GM08714 (cell line): ENCODE measurements at regions not wholly inside any gene's neighbourhood (a gene's known extent, or its start where the extent isn't known, plus 50 kb on each side); places are given as distances from the start of the nearest gene placed in this dataset.
"Not testable (repeated sequence)": the region's sequence is repeated elsewhere in the genome, so short reads cannot be mapped to it uniquely, and the experiment has no call there.

Source experiments
- H3K4me3 ChIP-seq: fragments of 200-500 bp; sonication (Bioruptor generic); 2 replicates; pipeline ENCODE4 v1.5.1; 2014; ENCODE audit warnings: mild to moderate bottlenecking, low read length, inconsistent platforms
- ZNF274 ChIP-seq: IDR thresholded peaks from 2 replicates; pipeline ENCODE4 v1.6.1; 2012; ENCODE audit warnings: mild to moderate bottlenecking, low read depth, low read length

DNA sequence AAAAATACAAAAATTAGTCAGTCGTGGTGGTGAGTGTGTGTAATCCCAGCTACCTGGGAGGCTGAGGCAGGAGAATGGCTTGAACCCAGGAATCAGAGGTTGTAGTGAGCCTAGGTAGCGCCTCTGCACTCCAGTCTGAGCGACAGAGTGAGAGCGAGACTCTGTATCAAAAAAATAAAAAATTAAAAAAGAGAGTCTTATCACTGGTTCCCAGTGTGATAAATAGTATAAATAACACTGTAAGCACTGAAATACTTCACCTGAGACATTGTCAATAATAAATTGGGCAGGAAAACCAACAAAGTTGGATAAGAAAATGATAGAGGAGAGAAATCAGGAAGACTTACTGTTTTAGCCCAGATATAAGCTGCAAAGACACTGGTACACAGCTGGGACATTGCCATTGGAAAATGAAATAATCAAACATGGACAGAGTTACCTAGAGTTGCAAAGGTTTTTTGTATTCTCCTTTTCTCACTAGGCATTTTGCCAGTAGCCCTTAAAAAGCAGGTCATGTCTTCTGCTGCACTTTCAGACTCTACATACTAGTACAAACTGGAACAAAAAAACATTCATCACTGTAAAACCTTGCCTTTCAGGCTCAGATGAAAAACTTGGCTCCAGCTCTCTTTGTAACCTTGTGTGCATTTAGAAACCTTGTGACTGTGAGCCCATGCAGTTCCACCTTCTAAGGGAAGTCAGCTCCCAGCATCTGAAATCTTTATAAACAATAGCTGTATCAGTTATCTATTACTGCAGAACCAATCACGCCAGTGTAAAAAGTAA is 55.0 kb upstream of the PPP1R2C start:
- no peak for TF ChIP-seq ZNF274
- H3K4me3 ChIP-seq = no peak overlapping the region

DNA sequence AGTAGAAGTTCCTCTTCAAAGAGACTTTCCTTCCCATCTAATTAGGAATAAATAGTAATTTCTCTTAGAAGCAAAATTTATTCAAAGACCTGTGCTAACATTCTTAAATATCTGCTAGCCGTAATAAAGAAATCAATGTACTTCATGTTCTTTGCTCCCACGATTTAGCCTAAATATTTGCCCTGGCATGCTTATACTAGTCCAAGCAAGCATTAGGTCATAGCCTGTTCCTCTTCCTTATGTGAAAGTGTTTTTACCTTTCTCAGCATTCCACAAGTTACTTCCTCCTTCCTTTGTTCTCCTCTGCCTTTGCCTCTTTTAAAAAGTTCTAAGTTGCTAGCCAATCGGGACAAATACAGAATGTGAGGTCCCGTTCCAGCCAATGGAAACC is 55.6 kb upstream of the PPP1R2C start:
- H3K4me3 ChIP-seq = not testable (repeated sequence)

DNA sequence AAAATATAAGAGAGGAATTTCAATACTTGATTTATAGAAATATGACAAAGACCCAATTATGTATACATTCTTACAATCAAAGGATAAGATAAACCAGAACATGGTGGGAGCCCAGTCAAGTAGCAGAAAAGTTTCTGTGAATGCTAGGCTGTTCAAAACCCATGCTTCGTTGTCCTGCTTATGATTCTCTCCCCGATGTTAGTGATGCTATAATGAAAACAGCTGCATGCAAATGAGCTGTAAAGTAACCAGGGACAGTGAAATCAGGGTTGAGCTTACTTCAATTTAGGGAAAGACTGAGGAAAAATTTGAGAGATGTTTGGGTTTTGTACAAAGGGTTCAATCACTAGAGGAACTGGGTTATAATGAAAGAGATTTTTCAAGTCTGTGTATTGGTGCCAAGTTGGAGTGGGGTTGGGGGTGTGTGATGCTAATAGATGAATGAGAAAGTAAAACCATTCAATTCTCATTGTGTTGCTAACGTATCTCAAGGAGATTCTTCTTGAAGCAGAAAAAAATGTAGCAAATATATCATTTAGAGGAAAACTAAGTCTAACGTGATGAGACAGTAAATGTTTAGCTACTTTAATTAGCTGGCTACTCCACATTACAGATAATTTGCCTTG is 59.3 kb upstream of the PPP1R2C start:
- no peak overlapping the region for H3K4me3 ChIP-seq
- no peak for TF ChIP-seq ZNF274

DNA sequence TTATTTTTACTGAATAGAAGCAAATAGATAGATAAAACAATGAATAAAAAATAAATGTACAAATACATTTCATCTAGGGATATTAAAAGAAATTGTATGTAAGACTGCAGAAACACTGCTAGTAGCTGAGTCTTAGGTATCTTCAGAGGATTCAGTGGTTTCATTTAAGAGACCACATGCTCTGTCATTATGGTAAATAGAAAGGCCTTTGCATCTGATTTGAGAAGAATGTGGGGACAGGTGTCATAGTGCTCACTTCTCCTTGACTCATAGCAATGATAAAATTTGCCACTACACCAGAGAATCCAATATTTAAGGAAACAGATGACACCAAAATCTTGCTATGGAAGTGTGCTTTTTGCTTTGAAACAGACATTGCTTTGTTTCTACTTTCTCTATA is 59.8 kb upstream of the PPP1R2C start:
- TF ChIP-seq ZNF274 = no peak
- H3K4me3 ChIP-seq = no peak overlapping the region

DNA sequence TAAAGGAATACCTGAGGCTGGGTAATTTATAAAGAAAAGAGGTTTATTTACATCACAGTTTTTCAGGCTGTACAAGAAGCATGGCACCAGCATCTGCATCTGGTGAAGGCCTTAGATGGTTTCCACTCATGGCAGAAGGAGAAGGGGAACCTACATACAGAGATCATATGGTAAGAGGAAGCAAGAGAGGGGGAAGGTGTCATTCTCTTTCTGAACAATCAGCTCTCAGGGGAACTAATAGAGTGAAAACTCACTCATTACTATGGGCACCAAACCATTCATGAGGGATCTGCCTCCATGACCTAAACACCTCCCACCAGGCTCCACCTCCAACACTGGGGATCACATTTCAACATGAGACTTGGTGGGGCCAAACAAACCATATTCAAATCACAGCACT is 61.7 kb upstream of the PPP1R2C start:
- TF ChIP-seq ZNF274 = no peak
- no peak overlapping the region for H3K4me3 ChIP-seq

DNA sequence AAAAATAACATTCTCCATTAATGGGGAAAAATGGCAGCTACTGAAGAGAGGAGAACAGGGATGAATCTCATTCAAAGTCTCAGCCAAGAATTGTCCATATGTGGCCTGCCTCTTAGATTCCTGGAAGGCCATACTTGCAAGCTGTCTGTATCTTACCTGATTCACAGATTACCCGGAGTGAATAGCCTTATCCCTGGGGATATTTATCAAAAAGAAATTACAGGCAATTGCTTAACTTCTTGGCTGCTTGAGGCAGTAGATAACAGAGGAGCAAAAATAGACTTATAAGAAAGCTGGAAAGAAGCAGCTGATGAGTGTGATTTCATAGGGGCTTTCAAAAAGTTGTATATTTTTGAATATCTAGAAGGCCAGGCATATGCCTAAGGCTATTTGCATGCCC is 68.8 kb upstream of the PPP1R2C start:
- no peak overlapping the region for H3K4me3 ChIP-seq
- no peak for TF ChIP-seq ZNF274

DNA sequence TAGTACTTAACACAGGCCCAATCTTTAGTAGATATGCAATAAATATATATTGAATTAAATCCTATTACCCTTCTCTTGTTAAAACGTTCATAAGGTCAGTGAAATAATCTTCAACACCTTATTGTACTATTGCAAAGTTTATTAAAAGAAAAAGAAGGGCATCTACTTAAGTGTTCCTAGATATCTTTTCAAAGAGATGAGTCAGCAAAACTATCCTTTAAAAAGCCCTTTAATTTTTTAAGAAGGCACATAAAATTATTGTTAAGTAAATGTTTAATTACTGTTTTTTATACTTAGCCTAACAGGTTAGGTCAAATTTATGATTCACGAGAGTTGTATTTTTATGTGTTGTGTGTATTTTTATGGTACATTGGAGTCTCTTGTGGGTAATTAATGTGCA is 77.3 kb upstream of the PPP1R2C start:
- TF ChIP-seq ZNF274 = no peak
- no peak overlapping the region for H3K4me3 ChIP-seq

DNA sequence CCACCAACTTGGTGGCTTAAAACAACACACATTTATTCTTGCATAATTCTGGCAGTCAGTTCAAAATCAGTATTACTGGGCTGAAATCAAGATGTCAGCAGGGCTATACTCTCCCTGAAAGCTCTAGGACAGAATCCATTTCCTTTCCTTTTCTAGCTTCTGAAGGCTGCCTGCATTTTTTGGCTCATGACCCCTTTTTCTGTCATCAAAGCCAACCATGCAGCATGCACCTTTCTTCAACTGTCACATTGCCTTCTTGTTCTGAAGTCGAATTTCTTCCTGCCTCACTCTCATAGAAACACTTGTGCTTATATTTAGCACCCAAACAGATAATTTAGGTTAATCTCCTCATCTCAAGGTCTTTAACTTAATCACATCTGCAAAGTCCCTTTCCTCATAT is 79.8 kb upstream of the PPP1R2C start:
- no peak for TF ChIP-seq ZNF274
- no peak overlapping the region for H3K4me3 ChIP-seq

DNA sequence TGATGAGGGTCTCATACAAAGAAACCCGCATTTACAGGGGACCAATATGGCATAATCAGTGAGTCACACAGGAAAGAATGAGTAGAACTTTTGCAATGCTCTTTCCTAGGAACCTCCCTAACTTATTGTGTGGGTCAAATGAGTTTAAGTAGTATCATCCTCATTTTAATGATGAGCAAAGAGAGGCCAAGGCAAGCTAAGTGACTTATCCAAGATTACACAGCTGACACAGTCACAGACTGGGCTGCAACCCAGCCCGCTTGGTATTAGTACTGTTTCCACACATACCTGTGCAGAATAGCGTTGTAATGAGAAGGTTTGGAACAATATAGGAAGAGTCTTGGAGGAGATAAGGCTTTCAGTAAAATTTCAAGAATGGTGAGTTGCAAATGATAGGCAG is 91.0 kb upstream of the PPP1R2C start:
- no peak overlapping the region for H3K4me3 ChIP-seq
- TF ChIP-seq ZNF274 = no peak

DNA sequence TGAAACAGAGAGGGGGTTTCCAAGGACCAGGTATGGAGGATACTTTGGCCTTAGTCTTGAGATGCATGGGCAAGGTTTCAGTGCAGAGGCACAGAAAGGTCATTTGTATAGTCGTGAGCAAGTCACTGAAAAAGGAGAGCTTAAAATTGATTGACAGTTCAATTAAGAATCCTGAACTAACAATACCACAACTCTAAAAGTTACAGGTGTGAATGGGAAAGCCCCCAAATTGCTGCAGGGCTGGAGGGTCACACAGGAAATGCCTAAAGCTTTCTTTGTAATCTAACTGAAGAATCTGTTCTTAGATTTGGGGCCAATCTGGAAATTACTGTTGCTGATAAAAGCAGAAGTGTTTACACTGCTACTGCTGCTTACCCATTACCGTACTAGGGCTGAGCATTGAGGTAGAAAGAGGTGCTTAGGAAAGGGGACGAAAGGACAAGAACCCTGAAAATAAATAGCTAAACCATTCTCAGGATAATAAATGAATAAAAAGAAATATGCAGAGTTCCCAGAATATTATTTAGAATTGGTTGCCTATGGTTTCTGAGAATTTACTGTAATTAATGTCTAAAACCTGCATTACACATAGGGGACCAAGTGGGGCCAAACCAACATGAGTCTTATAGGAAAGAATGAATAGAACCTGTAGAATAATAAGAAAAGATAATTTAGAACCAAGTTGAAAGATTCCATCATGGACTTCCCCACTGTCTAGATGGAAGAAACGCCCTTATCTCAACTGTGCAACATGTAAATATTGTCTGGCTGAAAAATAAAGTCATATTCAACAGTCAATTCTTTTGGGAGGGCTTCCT is 91.9 kb upstream of the PPP1R2C start:
- H3K4me3 ChIP-seq = no peak overlapping the region
- TF ChIP-seq ZNF274 = no peak

DNA sequence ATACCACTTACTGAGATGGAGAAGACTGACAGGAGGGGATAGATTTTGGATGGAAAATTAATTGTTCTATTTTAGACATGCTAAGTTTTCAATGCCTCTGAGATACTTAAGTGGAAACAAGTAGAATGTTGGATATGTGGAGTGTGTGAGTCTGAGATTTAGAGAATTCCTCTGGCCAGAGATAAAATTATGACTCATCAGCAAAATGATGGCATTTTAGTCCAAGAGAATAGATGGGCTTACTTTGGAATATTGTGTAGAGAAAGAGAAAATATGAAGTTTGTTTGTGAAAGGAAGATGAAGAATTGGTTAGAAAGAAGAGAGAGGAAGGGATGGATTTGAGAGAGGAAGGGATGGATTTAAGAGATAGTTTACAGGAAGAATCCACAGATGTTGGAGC is 108.6 kb upstream of the PPP1R2C start:
- no peak overlapping the region for H3K4me3 ChIP-seq
- no peak for TF ChIP-seq ZNF274

DNA sequence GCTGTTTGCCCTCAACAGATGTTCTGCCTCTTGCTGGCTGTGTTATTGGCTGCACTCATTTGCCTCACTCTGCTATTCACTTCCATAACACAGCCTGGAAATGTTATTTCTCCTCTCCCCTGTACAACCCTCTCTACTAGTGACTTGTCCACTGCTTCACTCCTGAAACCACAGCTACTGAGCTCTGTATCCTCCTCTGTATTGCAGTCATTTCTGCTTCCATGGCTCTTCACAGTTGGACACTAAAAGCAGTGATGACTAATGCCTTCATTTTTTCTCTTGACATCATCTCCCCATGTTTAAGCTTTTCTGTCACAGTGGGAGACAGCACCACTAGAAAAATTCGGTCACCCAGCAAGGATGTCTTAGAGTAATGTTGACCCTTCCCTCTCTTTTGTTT is 123.0 kb upstream of the PPP1R2C start:
- H3K4me3 ChIP-seq = no peak overlapping the region
- TF ChIP-seq ZNF274 = no peak

DNA sequence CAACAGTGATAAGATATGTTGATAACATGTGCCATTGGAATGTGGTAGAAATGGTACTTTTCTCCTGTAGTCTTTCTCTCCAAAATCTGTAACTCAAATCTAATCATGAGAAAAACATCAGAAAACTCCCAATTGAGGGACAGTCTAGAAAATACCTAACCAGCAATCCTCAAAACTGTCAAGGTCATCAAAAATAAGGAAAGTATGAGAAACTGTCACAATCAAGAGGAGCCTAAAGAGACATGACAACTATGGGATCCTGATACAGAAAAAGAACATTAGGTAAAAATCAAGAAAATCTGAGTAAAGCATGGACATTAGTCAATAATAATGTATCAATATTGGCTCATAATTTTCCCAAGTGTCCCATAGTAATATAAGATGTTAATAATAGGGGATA is 124.5 kb upstream of the PPP1R2C start:
- no peak overlapping the region for H3K4me3 ChIP-seq
- TF ChIP-seq ZNF274 = no peak

DNA sequence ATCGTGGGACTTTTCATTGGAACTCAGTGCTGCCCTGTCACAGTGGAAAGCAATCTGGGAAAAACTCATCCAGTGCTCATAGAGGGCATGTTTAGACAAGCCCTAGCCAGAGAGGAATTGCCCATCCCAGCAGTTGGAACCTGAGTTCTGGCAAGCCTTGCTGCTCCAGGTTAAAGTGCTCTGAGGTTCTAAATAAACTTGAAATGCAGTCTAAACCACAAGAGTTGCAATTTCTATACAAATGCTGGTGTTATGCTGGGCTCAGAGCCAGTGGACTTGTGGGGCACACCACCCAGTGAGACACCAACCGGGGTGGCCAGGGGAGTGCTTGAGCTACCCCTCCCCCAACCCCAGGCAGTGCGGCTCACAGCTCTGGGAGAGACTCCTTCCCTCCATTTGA is 142.8 kb upstream of the PPP1R2C start:
- no peak overlapping the region for H3K4me3 ChIP-seq
- TF ChIP-seq ZNF274 = no peak

DNA sequence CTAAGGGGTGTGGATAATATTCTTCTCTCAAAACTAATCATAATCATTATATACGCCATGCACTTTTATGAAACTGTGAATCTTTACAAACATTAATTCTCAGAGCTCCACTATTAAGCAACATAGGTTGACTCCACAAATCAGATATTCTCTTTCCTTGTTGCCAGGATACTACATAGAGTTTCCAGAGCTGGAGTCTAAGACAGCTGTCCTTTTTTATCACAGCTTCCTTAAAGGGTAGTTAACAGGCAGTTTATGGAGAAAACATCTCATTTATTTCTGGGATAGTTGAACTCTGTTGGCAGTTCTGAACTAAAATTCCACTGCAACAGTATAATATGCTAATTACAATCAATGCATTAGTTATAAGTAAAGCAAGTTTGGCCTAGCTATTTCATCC is 152.1 kb upstream of the PPP1R2C start:
- no peak for TF ChIP-seq ZNF274
- H3K4me3 ChIP-seq = no peak overlapping the region
